GM12875 (cell line): ENCODE measurements at regions not wholly inside any gene's neighbourhood (a gene's known extent, or its start where the extent isn't known, plus 50 kb on each side); places are given as distances from the start of the nearest gene placed in this dataset.

Experiments
- H3K4me3 ChIP-seq: one replicate; pipeline ENCODE4 v1.5.1; 2011; ENCODE audit warnings: low read depth, low read length, control low read depth
- CTCF ChIP-seq: IDR thresholded peaks from 2 replicates; pipeline ENCODE4 v1.5.1; 2011; ENCODE audit warnings: low read depth, mild to moderate bottlenecking, control low read depth, inconsistent platforms, low read length, moderate library complexity, borderline replicate concordance; ENCODE audit not compliant: insufficient read depth

- no peak for TF ChIP-seq CTCF
- no peak overlapping the region for H3K4me3 ChIP-seq
Observed at GRCh38 chr10:55330486-55330885, 529.5 kb upstream of the PCDH15 start.

GRCh38 chr10:55329796-55330195 is 528.8 kb upstream of the PCDH15 start:
- no peak for TF ChIP-seq CTCF
- H3K4me3 ChIP-seq: no peak overlapping the region

DNA sequence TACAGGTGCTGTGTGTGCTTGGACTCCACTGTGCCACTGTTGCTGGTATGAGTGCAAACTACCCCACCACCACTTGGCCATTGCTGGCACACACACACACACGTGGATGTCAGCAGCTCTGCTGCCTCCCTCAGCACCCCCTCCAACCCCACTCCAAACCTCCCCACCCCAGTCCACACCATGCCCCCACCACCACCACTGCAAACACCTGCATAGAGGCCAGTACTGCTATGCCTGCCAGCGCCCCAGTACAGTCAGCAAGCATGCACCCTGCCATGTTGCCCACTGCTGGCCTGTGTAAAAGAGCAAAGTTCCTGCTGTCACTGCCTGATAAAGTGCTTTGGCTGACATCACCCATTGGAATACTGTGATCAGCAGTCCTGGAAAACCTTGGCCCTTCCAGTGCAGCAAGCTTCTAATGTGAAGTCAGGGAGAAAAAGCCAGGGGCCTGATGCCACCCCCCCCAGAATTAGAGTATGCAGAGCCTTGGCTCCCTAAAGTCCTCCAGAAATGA is 519.2 kb upstream of the PCDH15 start:
- no peak for TF ChIP-seq CTCF
- no peak overlapping the region for H3K4me3 ChIP-seq

GRCh38 chr10:55311848-55312635 is 511.0 kb upstream of the PCDH15 start:
- TF ChIP-seq CTCF: no peak
- H3K4me3 ChIP-seq: no peak overlapping the region

GRCh38 chr10:55310143-55310542 is 509.1 kb upstream of the PCDH15 start:
- no peak for TF ChIP-seq CTCF

GRCh38 chr10:55305285-55305684 is 504.3 kb upstream of the PCDH15 start:
- no peak overlapping the region for H3K4me3 ChIP-seq
- no peak for TF ChIP-seq CTCF

More at GRCh38 chr10:55310143-55310542, 509.1 kb upstream of the PCDH15 start:
- H3K4me3 ChIP-seq: no peak overlapping the region

- no peak overlapping the region for H3K4me3 ChIP-seq
- TF ChIP-seq CTCF: no peak
Observed at GRCh38 chr10:55287346-55287745, 486.3 kb upstream of the PCDH15 start.
